Liver (tissue), 3 donors: ENCODE measurements at regions not wholly inside any gene's neighbourhood (a gene's known extent, or its start where the extent isn't known, plus 50 kb on each side); places are given as distances from the start of the nearest gene placed in this dataset.

Source experiments
- HNF4G ChIP-seq: IDR thresholded peaks from 2 replicates; pipeline ENCODE4 v1.6.1; 2016; ENCODE audit warnings: antibody characterized with exemption
- RAD21 ChIP-seq, 2 donors: IDR thresholded peaks; 2 replicates each; pipeline ENCODE4 v1.6.1; 2016; ENCODE audit warnings: antibody characterized with exemption in 2 of 2, mild to moderate bottlenecking in 2 of 2
- SP1 ChIP-seq: IDR thresholded peaks from 2 replicates; pipeline ENCODE4 v1.6.1; 2018; ENCODE audit warnings: antibody characterized with exemption, mild to moderate bottlenecking
- YY1 ChIP-seq: IDR thresholded peaks from 2 replicates; pipeline ENCODE4 v1.6.1; 2016; ENCODE audit warnings: antibody characterized with exemption, mild to moderate bottlenecking
- TF ChIP-seq, protein P1 (sequence below): IDR thresholded peaks from 2 replicates; pipeline ENCODE4 v1.6.1; 2016; ENCODE audit warnings: antibody characterized with exemption
- TF ChIP-seq, protein P2 (sequence below): fragments of 150-350 bp; IDR thresholded peaks from 2 replicates; pipeline ENCODE4 v1.5.1; 2017; ENCODE audit warnings: improper control_type of control experiment, low read depth, low read length; ENCODE audit not compliant: missing input control
- TF ChIP-seq, protein P3 (sequence below): IDR thresholded peaks from 2 replicates; pipeline ENCODE4 v1.6.1; 2016; ENCODE audit warnings: antibody characterized with exemption, mild to moderate bottlenecking
- TF ChIP-seq, protein P4 (sequence below): IDR thresholded peaks from 2 replicates; pipeline ENCODE4 v1.6.1; 2016; ENCODE audit warnings: antibody characterized with exemption
- donor health status: healthy.
- donor health status: healthy.

DNA sequence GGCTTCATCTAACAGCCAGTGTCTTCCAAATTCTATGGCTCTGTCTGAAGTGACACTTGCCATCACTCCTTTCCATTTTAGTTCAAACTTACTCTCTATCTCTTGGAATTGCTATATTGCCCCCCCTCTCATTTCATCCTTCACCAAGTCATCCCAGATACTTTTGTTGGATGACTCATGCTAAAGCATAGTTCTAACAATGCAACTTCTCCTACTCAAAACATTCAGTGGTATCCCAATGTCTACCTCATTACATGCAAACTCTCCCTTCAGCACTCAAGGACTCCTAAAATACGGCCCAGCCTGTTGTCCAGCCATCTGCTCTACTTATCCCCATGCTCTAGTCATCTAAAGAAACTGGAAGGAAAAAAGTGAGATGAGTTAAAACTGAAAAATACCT lies 171.6 kb downstream of the RASEF start:
- TF ChIP-seq, protein P1, sequence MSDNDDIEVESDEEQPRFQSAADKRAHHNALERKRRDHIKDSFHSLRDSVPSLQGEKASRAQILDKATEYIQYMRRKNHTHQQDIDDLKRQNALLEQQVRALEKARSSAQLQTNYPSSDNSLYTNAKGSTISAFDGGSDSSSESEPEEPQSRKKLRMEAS = no peak
- TF ChIP-seq, protein P2, sequence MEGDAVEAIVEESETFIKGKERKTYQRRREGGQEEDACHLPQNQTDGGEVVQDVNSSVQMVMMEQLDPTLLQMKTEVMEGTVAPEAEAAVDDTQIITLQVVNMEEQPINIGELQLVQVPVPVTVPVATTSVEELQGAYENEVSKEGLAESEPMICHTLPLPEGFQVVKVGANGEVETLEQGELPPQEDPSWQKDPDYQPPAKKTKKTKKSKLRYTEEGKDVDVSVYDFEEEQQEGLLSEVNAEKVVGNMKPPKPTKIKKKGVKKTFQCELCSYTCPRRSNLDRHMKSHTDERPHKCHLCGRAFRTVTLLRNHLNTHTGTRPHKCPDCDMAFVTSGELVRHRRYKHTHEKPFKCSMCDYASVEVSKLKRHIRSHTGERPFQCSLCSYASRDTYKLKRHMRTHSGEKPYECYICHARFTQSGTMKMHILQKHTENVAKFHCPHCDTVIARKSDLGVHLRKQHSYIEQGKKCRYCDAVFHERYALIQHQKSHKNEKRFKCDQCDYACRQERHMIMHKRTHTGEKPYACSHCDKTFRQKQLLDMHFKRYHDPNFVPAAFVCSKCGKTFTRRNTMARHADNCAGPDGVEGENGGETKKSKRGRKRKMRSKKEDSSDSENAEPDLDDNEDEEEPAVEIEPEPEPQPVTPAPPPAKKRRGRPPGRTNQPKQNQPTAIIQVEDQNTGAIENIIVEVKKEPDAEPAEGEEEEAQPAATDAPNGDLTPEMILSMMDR = no peak
- TF ChIP-seq RAD21 (IDR thresholded peaks at IDR 0.05) = no peak
- TF ChIP-seq, protein P3, sequence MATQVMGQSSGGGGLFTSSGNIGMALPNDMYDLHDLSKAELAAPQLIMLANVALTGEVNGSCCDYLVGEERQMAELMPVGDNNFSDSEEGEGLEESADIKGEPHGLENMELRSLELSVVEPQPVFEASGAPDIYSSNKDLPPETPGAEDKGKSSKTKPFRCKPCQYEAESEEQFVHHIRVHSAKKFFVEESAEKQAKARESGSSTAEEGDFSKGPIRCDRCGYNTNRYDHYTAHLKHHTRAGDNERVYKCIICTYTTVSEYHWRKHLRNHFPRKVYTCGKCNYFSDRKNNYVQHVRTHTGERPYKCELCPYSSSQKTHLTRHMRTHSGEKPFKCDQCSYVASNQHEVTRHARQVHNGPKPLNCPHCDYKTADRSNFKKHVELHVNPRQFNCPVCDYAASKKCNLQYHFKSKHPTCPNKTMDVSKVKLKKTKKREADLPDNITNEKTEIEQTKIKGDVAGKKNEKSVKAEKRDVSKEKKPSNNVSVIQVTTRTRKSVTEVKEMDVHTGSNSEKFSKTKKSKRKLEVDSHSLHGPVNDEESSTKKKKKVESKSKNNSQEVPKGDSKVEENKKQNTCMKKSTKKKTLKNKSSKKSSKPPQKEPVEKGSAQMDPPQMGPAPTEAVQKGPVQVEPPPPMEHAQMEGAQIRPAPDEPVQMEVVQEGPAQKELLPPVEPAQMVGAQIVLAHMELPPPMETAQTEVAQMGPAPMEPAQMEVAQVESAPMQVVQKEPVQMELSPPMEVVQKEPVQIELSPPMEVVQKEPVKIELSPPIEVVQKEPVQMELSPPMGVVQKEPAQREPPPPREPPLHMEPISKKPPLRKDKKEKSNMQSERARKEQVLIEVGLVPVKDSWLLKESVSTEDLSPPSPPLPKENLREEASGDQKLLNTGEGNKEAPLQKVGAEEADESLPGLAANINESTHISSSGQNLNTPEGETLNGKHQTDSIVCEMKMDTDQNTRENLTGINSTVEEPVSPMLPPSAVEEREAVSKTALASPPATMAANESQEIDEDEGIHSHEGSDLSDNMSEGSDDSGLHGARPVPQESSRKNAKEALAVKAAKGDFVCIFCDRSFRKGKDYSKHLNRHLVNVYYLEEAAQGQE = no peak
- TF ChIP-seq SP1 = no peak
- TF ChIP-seq, protein P4, sequence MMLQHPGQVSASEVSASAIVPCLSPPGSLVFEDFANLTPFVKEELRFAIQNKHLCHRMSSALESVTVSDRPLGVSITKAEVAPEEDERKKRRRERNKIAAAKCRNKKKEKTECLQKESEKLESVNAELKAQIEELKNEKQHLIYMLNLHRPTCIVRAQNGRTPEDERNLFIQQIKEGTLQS = no peak
- TF ChIP-seq YY1 = no peak
- TF ChIP-seq HNF4G = no peak
